T47D (cell line): ENCODE measurements at regions not wholly inside any gene's neighbourhood (a gene's known extent, or its start where the extent isn't known, plus 50 kb on each side); places are given as distances from the start of the nearest gene placed in this dataset.
"Not testable (repeated sequence)": the region's sequence is repeated elsewhere in the genome, so short reads cannot be mapped to it uniquely, and the experiment has no call there.

Experiments used
- DNase-seq, 2 experiments: peaks; one replicate each; pipeline versions ENCODE4 v3.0.0 to v3.0.0-alpha.2; 2011 to 2012; ENCODE audit warnings: low read depth in 1 of 2, low spot score in 1 of 2
- JUND ChIP-seq: IDR thresholded peaks from 2 replicates; pipeline ENCODE4 v1.6.1; 2012; ENCODE audit warnings: low read depth
- in situ Hi-C: cut with HindIII; loops from 2 replicates; pipeline ENCODE4 v1.10.0; 2016; ENCODE audit warnings: low sequenced_read_pairs, low pct_unique_long_range_greater_than_20kb

- DNase-seq, result no peak
- TF ChIP-seq JUND, result no peak
- in situ Hi-C loops, result no loop called here
Measured at GRCh38 chr4:103902730-103903129, 182.9 kb upstream of the TACR3 start.

- no peak for TF ChIP-seq JUND
- in situ Hi-C loops, result no loop called here
- peak in 1 of 2 experiments; percentile 77 for DNase-seq
Measured at GRCh38 chr4:103895876-103896465, 176.2 kb upstream of the TACR3 start.

DNA sequence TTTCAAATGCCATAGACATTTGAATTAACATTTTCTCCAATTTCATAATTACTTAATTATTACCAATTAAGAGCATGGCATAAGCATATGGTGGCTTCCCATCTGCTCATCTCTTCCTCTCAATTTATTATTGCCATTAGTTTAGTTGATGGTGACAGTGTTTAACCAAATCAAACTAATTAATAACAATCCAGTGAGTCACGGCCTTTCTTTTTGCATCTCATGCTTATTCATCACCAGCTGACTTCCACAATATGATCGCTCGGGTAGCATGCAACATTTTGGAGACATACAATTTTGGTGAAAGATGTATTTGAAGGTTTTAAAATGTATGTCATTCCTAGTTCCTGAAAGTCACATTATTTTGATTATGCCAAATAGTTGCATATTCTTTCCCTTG is 172.8 kb upstream of the TACR3 start:
- in situ Hi-C loops, result no loop called here
- no peak for TF ChIP-seq JUND
- DNase-seq, result no peak

GRCh38 chr4:103887191-103887590 is 167.4 kb upstream of the TACR3 start:
- in situ Hi-C loops, result no loop called here
- no peak for TF ChIP-seq JUND
- DNase-seq, result no peak

GRCh38 chr4:103885152-103885551 is 165.4 kb upstream of the TACR3 start:
- no peak for DNase-seq
- TF ChIP-seq JUND, result no peak
- in situ Hi-C loops, result no loop called here

- in situ Hi-C loops, result no loop called here
- no peak for TF ChIP-seq JUND
- DNase-seq, result no peak
Measured at GRCh38 chr4:103867311-103867710, 147.5 kb upstream of the TACR3 start.

DNA sequence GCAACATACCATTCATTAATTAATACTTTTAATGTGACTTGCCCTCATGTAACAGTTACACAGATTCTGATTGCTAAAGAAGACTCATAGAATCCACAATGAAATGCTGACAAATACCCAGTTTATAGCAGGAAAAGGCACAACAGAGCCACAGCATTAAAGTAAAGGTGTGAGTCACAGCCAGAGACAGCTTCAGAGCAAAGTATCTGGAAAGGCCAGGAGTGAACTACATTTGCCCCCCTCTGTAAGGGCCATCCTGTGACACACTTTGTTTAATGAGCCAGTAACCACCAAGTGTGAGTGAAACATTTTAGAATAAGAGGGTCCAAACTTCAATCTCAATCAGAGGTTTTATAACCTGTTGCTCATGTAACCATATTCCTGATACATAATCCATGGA is 133.8 kb upstream of the TACR3 start:
- no peak for DNase-seq
- in situ Hi-C loops, result no loop called here
- TF ChIP-seq JUND, result no peak

DNA sequence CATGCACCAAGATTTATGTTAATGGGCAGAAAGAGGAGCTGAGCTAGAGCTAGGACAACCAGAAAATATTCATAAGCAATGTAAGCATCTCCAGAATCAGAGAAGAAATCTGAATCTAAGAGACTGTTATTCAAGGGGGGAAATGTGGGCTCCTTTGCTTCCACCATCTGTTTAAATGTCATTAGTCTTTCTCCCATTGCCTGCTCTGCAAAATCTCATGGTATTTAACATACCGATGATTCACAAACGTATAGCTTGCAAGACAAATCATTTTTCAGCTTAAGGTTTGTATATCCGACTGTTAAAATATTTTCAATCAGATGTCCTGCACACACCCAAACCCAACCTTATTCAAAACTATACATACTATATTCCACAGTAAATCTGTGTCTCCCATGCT is 133.4 kb upstream of the TACR3 start:
- TF ChIP-seq JUND, result no peak
- in situ Hi-C loops, result no loop called here
- no peak for DNase-seq

DNA sequence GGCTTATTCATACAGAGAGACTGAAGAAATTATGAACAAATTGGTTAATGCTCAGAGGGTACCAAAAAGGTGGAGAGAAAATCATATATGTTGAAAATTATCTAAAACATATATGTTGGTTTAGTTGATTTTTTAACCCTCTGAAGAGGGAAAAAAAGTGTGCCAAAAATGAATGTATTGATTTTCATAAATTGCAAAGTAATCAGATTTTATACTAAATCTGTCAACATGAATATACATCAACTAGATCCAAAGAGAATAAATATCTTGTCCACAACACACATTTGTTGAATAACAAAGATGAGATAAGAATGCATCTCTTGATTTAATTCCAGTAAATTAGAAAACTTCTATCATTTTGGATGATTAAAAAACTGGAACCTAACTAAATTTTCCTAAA is 125.3 kb upstream of the TACR3 start:
- in situ Hi-C loops, result no loop called here
- no peak for TF ChIP-seq JUND
- no peak for DNase-seq

GRCh38 chr4:103842637-103843239 is 123.0 kb upstream of the TACR3 start:
- in situ Hi-C loops, result no loop called here
- DNase-seq, result no peak
- no peak for TF ChIP-seq JUND

- no peak for TF ChIP-seq JUND
- in situ Hi-C loops, result no loop called here
- no peak for DNase-seq
Measured at GRCh38 chr4:103842076-103842475, 122.3 kb upstream of the TACR3 start.

- peak in 1 of 2 experiments; percentile 43 for DNase-seq
- in situ Hi-C loops, result not testable (repeated sequence)
Measured at GRCh38 chr4:103810308-103810707, 90.5 kb upstream of the TACR3 start.

GRCh38 chr4:103802766-103803165 is 83.0 kb upstream of the TACR3 start:
- in situ Hi-C loops, result no loop called here
- no peak for DNase-seq
- no peak for TF ChIP-seq JUND

GRCh38 chr4:103787057-103787456 is 67.3 kb upstream of the TACR3 start:
- DNase-seq, result no peak
- in situ Hi-C loops, result no loop called here
- TF ChIP-seq JUND, result no peak
